ENCODE measurements at regions not wholly inside any gene's neighbourhood (a gene's known extent, or its start where the extent isn't known, plus 50 kb on each side); places are given as distances from the start of the nearest gene placed in this dataset.

DNA sequence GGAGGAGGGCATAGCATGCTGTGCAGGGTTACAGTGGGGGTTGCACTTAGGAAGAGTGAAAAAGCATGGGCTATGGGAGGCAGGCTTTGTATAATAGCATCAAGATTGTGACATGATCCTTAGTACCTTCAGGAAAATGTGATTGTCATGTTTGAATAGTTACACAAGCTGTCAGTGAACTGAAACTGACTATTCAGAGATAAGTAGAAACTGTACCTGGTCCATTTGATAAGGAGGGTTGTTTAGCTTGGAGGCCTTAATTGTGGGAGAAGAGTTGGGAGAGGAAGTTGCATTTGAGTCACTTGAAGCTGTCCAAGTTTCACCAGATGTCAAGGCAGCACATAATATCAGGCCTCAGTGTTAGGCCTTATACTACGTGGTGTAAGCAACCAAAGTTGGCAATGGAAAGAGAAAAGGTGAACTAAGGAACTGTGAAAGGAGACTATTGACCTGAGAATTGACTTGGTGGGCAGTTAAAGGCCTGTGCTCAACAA, 85.0 kb downstream of the TEX13C start:
- CTCF ChIA-PET, result no interaction called here
- Histone ChIP-seq H3K27me3 (ENCODE audit: control insufficient read depth, insufficient read depth, low read length) (no peaks in the 10 kb centered on the region), H3K36me3 (ENCODE audit: control insufficient read depth, insufficient read depth, low read length) (no peaks in the 10 kb centered on the region), H3K4me3 (ENCODE audit: low read depth, low read length) (no peak overlapping the region)
- POLR2A ChIA-PET, result no interaction called here
- TF ChIP-seq, protein P1, sequence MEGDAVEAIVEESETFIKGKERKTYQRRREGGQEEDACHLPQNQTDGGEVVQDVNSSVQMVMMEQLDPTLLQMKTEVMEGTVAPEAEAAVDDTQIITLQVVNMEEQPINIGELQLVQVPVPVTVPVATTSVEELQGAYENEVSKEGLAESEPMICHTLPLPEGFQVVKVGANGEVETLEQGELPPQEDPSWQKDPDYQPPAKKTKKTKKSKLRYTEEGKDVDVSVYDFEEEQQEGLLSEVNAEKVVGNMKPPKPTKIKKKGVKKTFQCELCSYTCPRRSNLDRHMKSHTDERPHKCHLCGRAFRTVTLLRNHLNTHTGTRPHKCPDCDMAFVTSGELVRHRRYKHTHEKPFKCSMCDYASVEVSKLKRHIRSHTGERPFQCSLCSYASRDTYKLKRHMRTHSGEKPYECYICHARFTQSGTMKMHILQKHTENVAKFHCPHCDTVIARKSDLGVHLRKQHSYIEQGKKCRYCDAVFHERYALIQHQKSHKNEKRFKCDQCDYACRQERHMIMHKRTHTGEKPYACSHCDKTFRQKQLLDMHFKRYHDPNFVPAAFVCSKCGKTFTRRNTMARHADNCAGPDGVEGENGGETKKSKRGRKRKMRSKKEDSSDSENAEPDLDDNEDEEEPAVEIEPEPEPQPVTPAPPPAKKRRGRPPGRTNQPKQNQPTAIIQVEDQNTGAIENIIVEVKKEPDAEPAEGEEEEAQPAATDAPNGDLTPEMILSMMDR (IDR thresholded peaks at IDR 0.05; ENCODE audit: insufficient read depth, low read depth, low read length), result no peak
- no peak for DNase-seq (ENCODE audit: low read depth)

DNA sequence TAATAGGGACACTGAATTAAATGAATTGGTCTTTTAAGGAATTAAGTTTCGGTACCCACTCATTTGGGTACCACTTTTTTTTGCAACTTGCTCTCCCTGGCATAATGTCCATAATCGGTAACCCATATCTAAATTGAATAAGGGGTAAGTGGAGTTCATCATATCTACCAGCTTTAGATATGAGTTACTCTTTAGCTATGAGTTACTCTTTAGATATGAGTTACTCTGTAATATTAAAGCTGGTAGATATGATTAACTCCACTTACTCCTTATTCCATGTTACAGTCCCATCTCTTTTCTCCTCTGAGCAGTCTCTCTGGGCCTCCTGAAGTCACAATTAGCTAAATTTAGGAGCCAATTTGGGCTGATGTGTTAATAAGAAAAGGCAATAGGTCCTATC, 85.7 kb downstream of the TEX13C start:
- no peak overlapping the region for H3K4me3 ChIP-seq (ENCODE audit: low read depth, low read length)
- no peaks in the 10 kb centered on the region for H3K27me3 ChIP-seq (ENCODE audit: control insufficient read depth, insufficient read depth, low read length)
- CTCF ChIA-PET, result no interaction called here
- no peaks in the 10 kb centered on the region for H3K36me3 ChIP-seq (ENCODE audit: control insufficient read depth, insufficient read depth, low read length)
- POLR2A ChIA-PET, result no interaction called here
- TF ChIP-seq, protein P1 (IDR thresholded peaks at IDR 0.05; ENCODE audit: insufficient read depth, low read depth, low read length), result no peak
- DNase-seq (ENCODE audit: low read depth), result no peak

DNA sequence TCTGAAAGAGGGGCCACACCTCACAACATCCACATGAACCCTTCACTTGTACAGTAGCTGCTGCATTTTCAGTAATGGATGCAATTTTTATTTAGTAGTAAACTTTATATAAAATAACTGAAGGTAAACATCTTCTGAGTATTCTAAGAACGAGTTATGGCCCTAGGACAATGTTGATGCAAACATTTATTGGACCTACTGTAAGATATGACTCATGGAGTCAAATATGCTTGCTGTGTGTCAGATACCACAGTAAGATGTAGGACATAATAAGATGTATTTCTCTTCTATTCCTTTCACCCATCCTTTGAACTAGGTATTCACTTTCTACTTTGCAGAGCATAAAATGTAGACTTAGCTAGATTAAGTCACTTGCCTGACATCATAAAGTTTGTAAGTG, 87.6 kb downstream of the TEX13C start:
- DNase-seq (ENCODE audit: low read depth), result no peak
- H3K36me3 ChIP-seq (ENCODE audit: control insufficient read depth, insufficient read depth, low read length), result no peaks in the 10 kb centered on the region
- no peaks in the 10 kb centered on the region for H3K27me3 ChIP-seq (ENCODE audit: control insufficient read depth, insufficient read depth, low read length)
- ChIA-PET CTCF (no interaction called here), POLR2A (no interaction called here)
- TF ChIP-seq, protein P1 (IDR thresholded peaks at IDR 0.05; ENCODE audit: insufficient read depth, low read depth, low read length), result no peak
- H3K4me3 ChIP-seq (ENCODE audit: low read depth, low read length), result no peak overlapping the region

GRCh38 chrX:125420809-125421208, 101.1 kb downstream of the TEX13C start:
- CTCF ChIA-PET, result no interaction called here
- H3K4me3 ChIP-seq (ENCODE audit: low read depth, low read length), result no peak overlapping the region

GRCh38 chrX:125422986-125423385, 103.3 kb downstream of the TEX13C start:
- POLR2A ChIA-PET, result no interaction called here
- DNase-seq (ENCODE audit: low read depth), result no peak
- H3K4me3 ChIP-seq (ENCODE audit: low read depth, low read length), result no peak overlapping the region
- H3K36me3 ChIP-seq (ENCODE audit: control insufficient read depth, insufficient read depth, low read length), result no peaks in the 10 kb centered on the region
- H3K27me3 ChIP-seq (ENCODE audit: control insufficient read depth, insufficient read depth, low read length), result no peaks in the 10 kb centered on the region
- CTCF ChIA-PET, result no interaction called here
- TF ChIP-seq, protein P1 (IDR thresholded peaks at IDR 0.05; ENCODE audit: insufficient read depth, low read depth, low read length), result no peak

More at GRCh38 chrX:125420809-125421208, 101.1 kb downstream of the TEX13C start:
- Histone ChIP-seq H3K36me3 (ENCODE audit: control insufficient read depth, insufficient read depth, low read length) (no peaks in the 10 kb centered on the region), H3K27me3 (ENCODE audit: control insufficient read depth, insufficient read depth, low read length) (no peaks in the 10 kb centered on the region)
- DNase-seq (ENCODE audit: low read depth), result no peak
- POLR2A ChIA-PET, result no interaction called here
- TF ChIP-seq, protein P1 (IDR thresholded peaks at IDR 0.05; ENCODE audit: insufficient read depth, low read depth, low read length), result no peak

Data from BJ (cell line).